RPMI8226 (cell line): ENCODE measurements at regions not wholly inside any gene's neighbourhood (a gene's known extent, or its start where the extent isn't known, plus 50 kb on each side); places are given as distances from the start of the nearest gene placed in this dataset.
A peak's percentile ranks its signal among the peaks of the same experiment; 100 is the strongest.

Experiments
- DNase-seq: peaks from one replicate; pipeline ENCODE4 v3.0.0-alpha.2; 2015

DNA sequence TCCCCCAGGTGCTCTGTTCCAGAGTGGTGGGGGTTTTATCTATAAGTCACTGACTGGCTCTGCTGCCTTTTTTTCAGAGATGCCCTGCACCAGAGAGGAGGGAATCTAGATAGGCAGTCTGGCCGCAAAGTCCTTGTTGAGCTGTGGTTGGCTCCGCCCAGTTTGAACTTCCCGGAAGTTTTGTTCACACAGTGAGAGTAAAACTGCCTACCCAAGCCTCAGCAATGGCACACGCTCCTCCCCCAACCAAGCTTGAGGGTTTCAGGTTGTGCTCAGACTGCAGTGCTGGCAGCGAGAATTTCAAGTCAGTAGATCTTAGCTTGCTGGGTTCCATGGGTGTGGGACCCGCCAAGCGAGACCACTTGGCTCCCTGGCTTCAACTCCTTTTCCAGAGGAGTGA is 1428.6 kb downstream of the MAT2B start:
- peak; percentile 68 for DNase-seq

DNA sequence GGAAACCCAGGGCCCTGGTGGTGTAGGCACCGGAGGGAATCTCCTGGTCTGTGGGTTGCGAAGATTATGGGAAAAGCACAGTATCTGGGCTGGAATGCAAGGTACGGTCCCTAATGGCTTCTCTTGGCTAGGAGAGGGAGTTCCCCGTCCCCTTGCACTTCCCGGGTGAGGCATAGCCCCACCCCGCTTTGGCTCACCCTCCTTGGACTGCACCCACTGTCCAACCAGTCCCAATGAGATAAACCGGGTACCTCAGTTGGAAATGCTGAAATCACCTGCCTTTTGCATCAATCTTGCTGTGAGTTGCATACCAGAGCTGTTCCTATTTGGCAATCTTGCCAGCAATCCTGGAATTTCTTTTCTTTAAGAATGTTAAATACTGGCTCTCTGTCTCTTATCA is 1429.1 kb downstream of the MAT2B start:
- no peak for DNase-seq

DNA sequence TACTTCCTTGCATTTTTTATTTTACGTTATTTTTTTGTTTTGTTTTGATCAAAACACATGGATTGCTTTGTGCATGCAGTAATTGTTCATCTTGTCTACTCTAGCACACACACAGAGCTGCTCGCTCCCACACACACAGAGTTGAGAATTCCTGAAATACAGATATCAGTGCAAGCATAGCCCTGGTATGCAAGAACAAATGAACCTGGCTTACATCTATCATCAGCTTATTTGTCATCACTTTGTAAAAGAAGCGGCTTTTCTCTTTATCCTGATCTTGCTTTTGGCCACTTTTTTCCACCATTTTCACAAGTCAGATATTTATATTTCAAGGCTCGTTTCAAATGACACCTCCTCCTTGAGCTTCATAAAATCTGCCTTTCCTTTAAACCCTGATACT is 1435.7 kb downstream of the MAT2B start:
- DNase-seq = no peak

DNA sequence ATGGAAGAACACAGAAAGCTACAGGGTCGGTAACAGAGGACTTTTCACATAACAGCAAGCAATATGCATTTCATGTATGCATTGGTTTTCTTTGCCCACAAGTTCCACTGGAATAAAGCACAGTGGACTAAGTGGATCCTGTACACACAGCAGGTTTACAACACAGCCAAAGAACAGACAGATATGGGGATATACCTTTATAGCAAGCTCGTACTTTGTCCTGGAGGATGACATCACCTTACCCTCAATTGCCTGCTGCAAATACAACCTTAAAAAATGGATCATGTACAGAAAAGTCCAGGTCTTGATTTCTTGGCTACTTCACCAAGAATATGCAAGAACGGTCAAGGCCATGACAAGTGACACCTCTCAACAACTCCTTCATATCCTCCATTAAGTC is 1445.5 kb downstream of the MAT2B start:
- DNase-seq = no peak

DNA sequence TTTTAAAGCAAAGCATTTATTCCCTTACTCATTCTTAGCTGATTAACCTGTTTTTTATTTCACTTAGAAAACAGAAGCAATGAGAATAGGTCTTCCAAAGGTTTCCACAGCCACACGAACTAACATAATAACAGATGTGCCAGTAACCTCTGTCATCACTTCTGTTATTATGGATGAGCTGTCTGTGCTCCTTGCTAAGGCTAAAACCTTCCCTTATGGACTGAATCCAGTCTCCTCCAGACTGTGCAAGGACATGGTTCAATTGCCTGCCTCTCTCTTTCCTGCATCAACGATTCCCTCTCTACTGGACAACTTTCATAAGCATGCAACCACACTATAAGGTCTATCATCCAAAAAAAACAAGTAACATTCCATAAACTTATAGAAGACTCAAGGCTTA is 1446.2 kb downstream of the MAT2B start:
- no peak for DNase-seq

DNA sequence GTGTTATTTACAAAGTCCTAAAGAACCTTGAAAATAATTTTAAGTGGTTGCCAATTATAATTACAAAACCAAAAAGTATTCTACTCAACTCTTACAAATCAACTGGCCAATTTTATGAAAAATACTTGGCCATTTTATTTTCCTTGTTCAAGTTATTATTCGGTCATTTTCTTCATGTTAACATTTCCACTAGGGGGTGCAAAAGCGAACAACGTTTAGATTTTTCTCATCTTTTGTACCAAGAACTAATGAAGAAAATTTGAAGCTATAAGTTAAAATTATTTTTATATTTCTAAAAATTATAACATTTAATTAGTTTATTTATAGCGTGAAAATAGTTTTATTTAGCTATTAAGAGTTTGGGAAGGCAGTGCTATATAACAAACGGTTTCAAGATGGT is 1453.3 kb downstream of the MAT2B start:
- peak; percentile 4 for DNase-seq

DNA sequence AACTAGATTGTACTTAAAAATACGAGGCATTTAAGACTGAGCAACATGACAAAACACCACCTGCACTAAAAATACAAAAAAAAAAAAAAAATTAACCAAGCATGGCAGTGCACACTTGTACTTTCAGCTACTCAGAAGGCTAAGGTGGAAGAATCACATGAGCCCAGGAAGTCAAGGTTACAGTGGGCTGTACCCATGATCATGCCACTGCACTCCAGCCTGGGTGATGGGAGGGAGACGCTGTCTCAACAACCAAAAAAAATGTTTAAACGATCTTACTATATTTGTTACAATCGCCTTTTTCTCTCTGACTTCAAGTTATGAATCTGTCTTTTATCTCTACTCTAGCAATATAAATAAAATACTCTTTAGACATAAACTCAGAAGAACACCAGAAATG is 1454.3 kb downstream of the MAT2B start:
- DNase-seq = no peak

DNA sequence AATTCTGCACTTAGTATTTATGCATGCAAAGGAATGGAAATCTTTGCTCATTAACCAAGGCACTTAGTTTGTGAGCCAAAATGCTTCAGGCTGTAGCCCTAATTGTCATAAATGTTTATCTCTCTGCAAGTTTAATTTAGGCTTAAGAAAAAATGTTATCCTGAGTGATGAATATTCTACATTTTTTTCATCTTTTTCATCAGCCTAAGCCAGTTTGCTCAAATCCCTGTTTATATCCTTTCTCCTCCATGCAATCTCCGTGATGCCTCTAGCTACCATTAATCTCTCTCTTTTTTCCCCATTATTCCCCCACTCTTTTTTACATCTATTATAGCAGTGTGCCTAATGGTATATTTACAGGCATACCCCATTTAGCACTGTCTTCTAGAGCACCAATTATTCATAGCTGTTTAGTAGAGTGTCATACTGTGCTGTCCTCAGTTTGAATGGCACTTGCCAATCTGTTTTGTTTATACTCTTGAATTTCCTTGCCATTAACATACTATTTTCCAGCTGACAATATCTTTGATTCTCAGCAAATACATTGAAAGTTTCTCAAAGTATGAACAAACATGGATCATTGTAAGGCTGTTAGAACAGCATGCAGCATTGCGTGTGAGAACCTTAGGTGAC is 1457.0 kb downstream of the MAT2B start:
- no peak for DNase-seq

DNA sequence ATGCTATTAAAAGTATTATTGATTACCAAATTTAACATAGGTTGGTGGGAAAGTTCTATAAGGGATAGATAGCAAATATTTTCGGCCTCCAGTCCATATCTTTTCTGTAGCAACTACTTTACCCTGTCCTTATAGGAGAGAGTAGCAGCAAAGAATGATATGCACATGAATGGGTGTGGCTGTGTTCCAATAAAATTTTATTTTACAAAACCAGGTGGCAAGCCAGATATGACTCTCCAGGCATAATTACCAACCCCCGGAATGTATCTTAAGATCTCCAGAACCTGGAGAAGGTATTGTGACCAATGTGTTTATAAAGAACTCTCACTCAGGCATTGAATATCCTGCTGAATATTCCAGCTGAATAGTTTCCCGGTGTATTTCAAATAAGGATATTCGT is 1461.2 kb downstream of the MAT2B start:
- no peak for DNase-seq

DNA sequence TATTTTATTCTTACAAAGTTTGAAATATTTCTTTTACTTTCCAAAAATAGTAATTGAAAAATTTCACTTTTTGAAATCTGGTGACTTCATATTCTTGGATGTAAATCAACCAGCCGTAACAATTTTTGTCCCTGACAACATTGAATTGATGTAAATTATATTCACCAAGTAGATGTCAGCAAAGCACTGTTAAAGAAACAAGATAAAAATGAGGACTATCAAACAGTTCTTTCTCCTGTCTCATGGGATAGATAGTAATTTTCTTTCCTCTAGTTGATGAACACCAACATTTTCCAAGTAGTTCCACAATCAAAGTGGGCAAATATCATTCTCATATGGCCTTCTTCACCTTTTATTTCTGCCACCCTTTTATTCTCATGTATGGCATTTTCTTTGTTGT is 1461.9 kb downstream of the MAT2B start:
- no peak for DNase-seq

DNA sequence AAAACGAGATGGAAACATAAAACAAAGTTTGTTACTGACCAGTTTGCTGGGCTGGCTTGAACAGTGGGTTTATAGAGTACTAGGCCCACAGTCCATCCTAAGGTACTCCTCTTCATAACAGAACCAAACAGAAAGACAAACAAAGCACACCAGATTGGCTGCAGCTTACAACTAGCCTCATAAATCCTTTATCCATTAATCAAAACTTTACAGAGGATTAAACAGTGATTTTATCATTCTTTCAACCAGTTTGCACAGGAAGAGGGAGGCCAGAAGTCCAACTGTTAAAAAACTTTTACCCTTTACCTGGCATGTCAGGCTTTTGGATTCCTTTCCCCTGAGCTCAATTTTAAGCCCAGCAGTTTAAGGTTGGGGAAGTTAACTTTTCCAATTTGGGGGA is 1467.6 kb downstream of the MAT2B start:
- no peak for DNase-seq

DNA sequence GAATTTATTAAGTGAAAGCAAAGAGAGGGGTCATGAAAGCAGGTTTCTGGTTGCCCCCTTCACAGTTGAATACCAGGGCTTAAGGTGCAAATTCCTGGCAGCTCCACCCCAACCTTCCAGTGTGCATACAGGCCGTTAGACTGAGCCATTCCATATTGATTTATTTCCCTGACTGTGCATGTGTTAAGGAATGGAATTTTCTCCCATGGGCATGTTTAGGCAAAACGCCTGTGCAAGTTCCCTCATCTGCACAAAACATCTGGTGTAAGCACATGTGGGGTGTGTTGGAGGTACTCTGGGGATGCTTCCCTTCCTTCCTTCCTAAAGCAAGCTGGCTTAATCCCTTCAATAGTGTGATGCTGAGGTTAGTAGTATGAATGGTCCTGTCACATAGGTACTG is 1470.6 kb downstream of the MAT2B start:
- no peak for DNase-seq

DNA sequence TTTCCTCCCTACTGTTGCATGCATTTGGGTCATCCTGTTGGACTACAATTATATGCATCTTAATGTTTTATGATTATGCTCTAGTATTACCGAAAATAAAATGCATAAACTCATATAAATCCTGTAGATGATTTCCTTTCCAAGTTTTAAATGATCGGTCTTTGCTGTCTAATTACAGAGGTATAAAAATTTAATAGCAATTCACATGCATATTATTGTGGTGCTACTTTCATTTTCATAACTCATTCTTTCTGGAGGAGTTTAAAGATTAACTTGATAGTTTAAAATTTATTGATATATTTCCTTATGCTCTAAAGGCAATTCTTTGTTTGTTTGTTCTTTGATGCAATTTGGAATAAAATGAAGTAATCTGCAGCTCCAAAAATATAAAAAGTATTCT is 1475.1 kb downstream of the MAT2B start:
- no peak for DNase-seq

DNA sequence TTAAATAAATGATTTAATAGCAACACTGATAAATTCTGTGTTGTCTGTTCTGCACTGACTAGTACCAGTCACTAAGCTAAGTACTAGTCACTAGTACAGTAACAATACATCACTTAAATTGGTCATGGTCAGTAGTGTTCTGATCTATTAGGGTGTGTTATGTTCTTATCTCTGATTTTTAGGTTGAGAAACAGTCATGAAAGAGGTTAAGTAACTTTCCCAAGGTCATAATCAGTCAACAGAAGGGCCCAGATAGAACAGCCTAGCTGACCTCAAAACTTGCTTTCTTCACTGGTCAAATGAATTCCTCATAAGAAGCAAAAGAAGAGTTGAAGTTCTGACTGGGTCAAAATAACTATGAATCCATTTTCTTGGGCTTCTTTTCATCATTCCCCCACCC is 1492.7 kb downstream of the MAT2B start:
- no peak for DNase-seq

DNA sequence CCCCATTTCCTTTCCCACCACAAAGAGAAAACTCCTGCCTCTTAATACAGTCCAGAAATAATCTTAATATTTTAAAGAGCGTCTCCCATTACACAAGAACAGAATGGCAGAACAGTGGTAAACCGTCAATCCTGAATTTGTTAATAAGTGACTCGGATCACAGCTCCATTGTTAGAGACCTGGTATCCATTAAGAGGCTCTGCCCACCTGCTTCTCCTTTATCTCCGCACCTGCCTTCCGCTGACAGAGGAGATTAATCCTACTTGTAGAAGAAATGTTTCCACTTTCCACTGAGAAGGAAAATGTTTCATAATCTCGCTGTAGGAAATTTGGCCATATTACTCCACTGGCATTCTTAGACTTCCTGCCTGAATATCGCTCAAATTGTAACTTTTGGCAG is 1493.2 kb downstream of the MAT2B start:
- DNase-seq = no peak

DNA sequence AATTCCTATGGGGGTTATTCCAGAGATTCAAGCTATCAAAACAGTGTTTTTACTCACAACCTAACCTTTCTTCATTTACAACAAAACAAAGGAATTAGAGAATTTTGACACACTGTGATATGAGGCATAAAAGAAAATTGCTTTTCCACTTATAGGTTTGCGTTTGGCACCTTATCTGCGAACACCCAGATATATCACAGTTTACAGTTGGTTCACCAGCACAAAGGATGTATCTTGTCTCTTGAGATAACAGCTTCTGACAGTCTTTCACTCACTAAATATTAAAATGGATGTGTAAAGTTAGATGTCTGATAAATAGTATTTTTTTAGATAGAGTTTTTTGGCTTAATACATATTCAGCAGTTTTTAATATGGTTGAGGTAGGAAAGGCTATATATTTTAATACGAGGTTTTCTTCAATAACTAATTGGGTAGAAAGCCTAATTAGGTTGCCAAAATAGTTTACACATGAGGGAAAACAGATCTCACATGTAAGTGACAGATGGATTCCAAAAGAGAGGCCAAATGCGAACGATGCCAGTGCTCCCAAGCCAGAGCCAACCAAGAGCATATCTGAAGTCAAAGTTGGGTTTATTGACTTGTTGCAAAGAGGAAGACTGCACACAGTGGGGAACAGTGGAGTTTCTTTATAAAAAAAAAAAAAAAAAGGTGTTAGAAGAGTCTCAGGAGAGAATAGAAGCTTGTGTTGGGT is 1495.2 kb downstream of the MAT2B start:
- DNase-seq = no peak

DNA sequence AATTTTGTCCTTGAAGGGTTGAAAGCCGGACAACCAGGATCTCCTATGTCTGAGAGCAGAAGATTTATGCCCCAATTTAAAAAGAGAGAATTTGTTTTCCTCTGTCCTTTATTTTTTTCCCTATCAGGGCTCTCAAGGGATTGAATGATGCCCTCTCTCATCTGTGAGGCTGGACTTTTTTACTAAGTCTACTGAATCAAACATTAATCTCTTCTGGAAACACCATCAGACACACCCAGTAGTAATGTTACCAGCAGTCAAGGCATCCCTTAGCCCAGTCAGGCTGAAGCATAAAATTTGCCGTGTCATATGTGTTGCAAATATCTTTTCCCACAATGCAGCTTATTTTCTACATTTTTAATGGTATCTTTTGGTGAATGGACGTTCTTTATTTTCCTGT is 1497.9 kb downstream of the MAT2B start:
- no peak for DNase-seq

DNA sequence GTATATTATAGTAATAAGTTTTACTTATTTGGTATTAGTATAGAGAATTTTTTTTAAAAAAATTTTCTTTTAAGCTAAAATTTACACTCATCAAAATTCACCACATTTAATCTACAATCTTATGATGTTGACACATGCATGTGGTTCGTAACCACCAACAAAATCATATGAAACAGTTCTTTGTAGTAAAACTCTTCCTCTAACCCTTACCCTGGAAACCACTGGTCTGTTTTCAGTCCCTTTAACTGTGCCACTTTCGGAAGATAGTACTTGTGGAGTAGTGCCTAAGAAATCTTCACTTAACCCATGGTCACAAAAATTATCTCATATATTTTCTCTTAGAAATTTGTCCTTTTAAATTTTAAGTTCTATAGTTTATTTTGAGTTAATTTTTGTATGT is 1498.8 kb downstream of the MAT2B start:
- no peak for DNase-seq

DNA sequence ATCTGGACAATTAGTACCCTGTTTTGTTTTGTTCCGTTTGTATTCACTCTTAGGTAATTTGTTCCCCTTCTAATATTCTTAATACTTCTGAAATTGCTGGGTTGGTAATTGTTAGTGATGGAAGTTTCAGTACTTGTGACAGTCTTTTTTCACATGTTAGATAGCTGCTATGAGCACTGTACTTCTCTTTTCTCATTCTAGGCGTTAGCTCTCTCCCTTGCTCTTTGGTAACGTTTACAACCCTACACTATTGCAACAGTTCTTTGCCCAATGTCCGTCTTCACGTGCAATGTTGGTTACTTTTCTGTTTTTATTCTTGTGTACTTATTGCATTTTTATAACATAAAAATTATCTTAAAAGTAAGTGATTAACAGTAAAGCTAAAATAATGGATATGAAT is 1509.0 kb downstream of the MAT2B start:
- no peak for DNase-seq

DNA sequence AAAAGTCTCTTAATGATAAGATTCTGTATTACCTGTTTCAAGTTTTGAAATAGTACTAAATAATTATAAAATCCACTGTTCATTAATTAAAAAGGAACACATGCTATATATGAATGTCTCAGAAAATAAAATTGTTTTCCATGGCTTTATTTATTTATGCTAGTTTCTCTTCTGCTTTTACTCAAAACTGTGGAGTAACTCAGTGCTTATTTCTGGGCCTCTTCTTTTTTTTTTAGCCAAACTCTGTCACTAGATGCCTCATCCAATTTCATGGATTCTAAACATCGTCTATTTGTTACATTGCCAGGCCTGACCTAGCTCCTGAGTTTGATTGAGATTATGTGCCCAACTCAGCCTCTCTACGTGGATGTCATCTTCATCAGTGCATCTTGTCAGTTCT is 1509.7 kb downstream of the MAT2B start:
- DNase-seq = no peak

DNA sequence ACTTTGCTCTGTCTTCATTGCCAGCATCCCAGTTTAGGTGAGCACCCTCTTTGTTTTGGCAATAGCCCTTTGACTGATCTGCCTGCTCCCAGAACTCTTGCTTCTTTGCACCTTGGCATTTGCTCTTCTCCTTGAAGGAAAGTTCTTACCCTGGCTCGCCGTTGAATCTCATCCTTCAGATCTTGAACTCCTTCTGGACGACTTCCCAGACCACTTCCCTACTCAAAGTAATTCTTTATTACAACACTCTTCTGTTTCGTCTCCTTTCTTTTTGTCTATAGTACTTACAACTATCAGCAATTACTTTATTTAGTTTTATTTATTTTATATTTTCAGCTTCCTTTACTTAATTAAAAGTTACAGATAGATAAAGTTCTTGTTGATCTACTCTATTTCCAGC is 1510.1 kb downstream of the MAT2B start:
- DNase-seq = no peak

DNA sequence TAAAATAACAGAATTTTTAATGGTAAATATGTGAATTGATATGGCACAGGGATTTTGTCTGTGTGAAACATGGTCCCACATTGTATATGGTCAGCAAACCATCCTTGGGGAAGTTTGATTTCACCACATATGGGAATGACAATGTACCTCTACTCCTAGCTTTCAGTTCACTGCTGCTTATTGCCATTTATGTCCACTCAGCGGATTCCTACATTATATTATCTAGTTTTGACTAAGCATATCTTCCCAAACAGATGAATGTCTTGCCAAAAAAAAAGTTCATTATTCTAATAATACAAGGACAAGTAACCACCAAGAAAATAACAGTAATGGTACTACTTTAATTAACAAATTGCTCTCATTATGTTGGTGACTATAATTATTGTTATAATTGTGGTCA is 1521.6 kb downstream of the MAT2B start:
- no peak for DNase-seq

DNA sequence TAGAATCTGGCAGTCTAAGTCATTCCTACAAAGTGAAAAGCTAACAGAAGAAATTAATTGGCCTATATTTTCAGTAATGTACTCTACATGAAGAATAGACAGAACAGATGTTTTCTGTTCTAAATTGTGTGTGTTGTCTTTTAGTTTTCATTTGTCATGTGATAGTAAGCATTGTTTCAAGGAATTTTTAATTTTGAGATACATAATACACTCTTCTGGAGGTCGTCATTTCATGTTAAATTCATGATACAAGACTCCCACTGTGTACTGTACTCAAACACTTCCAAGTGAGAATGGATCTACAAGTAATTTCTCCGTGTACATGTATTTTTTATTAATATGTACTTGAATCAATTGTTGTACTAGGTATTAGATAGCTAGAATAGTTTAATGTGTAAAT is 1522.9 kb downstream of the MAT2B start:
- no peak for DNase-seq

DNA sequence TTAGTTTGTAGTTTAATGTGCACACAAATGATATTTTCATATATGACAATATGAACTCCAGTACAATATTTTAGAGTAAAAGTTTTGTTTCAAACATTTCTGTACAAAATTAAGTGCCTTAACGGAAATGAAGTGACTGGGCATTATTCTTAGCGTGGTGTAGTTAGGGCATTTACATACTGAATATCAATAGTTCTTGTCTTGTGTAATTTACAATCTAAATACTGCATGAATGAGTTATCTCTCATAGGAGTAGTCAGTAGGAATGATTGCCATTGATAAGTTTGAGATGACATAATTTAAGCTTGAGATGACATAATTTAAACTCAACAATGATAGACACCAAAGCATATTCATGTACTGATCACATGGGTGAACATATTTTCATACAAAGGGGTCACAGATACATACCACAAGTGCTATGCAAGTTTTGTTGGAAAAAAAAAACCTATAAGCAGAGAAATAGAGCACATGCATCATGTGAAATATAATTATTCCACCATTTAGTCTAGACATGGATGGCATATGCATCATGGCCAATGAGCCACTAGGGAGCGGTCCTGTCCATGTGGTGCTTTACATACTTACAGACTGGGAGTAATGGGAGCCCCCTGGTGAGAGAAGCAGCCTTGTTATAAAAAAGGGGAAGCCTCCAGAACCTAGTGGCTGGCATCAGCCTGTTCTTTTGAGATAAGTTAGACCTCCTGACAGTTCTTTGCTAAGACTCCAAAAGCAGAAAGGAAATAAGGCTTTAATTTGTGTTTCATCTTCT is 1523.9 kb downstream of the MAT2B start:
- peak; percentile 47 for DNase-seq
